ENCODE measurements at regions not wholly inside any gene's neighbourhood (a gene's known extent, or its start where the extent isn't known, plus 50 kb on each side); places are given as distances from the start of the nearest gene placed in this dataset.
"Not testable (repeated sequence)": the region's sequence is repeated elsewhere in the genome, so short reads cannot be mapped to it uniquely, and the experiment has no call there.

DNA sequence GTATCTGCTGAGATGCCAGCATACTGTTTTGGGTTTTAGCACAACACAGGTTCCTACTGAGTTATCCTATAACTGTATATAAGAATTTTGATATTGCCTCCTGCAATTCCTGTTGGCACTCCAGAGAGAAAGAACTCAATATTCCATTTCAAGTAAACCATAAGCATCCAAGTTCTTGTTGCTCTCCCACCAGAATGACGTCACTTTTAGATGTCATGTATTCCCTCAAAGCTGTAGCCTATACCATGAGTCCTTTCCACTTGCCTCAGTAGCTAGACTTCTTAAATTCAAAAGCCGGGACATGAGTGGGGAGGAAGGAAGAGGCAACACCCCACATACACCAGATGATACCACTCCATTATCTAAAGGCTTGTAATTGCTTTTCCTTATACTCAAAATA, 171.5 kb downstream of the ALDH8A1 start:
- no peak for DNase-seq

GRCh38 chr6:134774201-134774638, 175.7 kb downstream of the ALDH8A1 start:
- DNase-seq: no peak

GRCh38 chr6:134772671-134773360, 177.1 kb downstream of the ALDH8A1 start:
- no peak for DNase-seq

- no peak for DNase-seq
These were observed 181.0 kb downstream of the ALDH8A1 start for GRCh38 chr6:134768931-134769330.

GRCh38 chr6:134766497-134766896, 183.4 kb downstream of the ALDH8A1 start:
- DNase-seq: no peak

DNA sequence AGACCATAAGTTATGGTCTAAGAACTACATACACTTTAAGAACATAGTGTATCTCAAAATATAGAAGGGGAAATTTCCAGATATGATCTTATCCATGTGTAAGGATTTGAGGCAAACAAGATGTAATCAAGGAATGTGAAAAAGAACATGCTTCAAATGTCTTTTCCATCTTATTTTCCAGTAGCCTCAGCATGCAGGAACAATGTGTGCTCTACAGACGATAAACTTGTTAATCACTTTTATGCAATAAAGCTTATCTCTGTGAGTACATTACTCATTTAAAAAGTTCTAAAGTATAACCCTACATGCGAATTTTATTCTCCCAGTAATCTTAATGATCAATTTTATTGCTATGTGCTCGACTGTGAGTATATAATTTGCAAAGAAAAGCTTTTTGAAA, 185.2 kb downstream of the ALDH8A1 start:
- no peak for DNase-seq

GRCh38 chr6:134763575-134763974, 186.3 kb downstream of the ALDH8A1 start:
- not testable (repeated sequence) for DNase-seq

DNA sequence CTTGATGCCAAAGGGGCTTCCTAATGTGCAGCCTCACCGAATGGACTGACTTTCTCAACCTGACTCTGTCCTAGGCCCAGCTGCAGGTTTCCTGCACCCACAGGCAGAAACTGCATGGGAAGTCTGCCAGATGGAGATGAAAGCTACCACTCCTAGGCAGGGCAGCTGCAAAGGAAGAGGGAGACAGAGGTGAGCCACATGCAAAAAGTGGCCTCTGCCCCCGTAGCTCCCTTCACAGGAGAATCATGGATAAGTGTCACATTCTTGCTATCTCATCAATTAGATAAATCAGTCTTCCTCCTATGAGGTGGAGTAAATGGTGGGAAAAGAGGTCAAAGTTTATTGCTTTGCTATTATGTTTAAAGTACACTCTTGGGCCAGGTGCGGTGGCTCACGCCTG, 191.3 kb downstream of the ALDH8A1 start:
- no peak for DNase-seq

- no peak for DNase-seq
These were observed 192.0 kb downstream of the ALDH8A1 start for GRCh38 chr6:134757911-134758361.

GRCh38 chr6:134756374-134757025, 193.4 kb downstream of the ALDH8A1 start:
- no peak for DNase-seq

DNA sequence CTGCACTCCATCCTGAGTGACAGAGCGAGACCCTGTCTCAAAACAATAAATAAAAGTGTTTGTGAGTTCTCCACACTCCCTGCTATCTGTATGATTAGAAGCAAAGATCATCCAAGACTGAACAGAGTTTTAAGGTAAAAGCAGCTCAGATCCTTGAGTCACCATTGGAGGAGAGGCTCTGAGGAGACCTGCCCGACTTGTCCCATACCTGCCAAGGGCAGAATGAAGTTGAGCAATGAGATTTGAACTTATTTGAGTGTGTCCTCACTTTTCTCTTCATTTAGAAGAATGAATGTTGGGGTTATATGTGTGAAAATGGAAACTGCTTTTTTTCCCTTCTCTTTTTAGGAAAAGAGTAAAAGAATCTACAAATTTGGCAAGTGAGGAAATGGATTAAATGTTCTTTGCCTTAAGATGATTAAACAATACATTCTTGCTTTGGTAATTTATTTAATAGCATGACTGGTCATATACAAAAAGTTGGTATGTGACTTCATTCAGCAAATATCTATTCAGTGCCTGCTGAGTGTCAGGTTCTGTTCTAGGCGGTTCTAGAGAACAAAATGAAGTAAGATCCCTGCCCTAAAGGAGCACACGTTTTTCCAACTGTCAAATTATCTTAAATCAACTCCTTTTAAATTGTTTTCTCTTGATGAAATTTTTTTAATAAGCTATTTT, 195.7 kb downstream of the ALDH8A1 start:
- DNase-seq: no peak

DNA sequence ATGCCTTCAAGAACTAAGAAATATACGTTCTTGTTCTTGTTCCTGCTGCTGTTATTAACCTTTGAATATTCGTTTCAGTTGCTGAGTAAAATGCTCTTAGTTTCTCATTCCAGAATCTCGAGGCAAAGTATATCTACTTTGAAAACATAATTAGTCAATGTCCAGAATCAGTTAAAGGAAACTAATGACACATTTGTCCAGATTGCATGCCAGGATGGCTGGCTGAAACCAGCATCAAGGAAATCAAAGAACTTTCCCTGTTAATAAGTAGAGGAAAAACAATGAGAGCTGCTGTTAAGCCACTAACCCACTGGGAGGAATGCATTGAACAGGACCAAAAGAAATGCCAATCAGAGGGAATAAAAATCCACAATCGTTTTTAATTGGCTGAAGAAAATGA, 196.9 kb downstream of the ALDH8A1 start:
- DNase-seq: no peak

DNA sequence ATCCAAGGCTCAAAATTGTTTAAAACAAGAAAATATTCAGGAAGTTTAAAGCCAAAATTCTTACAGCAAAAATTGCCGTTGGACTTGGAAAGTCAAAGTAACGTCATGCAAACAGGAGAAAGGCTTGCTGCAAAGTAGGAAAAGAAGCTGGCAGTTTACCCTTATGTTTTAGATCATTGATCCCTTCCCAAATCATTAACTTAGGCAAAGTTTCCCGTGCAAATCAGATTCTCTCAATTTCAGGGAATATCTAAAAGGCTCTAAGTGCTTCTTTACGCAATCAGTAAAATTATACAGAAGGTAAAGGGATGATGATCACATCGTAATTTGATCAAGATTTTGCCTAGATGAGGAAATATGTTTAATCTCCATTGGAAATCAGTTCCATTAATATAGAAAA, 197.5 kb downstream of the ALDH8A1 start:
- DNase-seq: no peak

- DNase-seq: peak; percentile 39
These were observed 199.2 kb downstream of the ALDH8A1 start for GRCh38 chr6:134750669-134751068.

DNA sequence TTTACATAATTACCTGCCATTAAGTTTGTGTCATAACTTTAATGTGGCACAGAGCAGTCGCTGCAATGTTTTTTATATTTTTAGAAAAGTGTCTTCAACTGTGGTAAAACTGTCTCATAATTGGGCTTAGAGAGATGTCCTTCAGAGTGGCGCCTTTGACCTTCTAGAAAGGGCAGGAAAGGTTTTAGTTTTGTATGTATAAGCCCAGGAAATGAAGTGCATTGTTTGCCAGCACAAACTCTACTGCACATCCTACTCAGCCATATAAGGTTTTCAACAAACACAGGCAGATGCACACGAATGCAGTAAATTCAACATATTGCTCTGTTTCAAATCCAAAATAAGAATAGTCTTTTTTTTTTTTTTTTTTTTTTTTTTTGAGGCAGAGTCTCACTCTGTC, 201.4 kb downstream of the ALDH8A1 start:
- DNase-seq: no peak

DNA sequence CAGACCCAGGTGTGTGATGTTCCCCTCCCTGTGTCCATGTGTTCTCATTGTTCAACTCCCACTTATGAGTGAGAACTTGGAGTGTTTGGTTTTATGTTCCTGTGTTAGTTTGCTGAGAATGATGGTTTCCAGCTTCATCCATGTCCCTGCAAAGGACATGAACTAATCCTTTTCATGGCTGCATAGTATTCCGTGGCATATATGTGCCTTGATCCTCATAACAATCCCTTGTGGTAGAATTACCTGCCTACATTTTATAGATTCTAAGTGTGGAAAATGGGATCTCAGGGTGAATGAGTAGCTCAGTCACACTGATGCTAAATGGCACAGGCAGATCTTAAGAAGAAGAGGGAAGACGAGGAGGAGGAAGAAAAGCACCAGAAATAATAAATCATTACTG, 202.7 kb downstream of the ALDH8A1 start:
- not testable (repeated sequence) for DNase-seq

GRCh38 chr6:134746140-134746539, 203.8 kb downstream of the ALDH8A1 start:
- no peak for DNase-seq

DNA sequence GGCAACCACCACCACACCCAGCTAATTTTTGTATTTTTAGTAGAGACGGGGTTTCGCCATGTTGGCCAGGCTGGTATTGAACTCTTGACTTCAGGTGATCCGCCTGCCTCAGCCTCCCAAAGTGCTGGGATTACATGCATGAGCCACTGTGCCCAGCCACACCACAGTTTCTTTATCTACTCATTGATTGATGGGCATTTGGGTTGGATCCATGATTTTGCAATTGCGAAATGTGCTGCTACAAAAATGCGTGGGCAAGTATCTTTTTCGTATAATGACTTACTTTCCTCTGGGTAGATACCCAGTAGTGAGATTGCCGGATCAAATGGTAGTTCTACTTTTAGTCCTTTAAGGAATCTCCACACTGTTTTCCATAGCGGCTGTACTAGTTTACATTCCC, 204.7 kb downstream of the ALDH8A1 start:
- not testable (repeated sequence) for DNase-seq

GRCh38 chr6:134744301-134744700, 205.6 kb downstream of the ALDH8A1 start:
- DNase-seq: no peak

DNA sequence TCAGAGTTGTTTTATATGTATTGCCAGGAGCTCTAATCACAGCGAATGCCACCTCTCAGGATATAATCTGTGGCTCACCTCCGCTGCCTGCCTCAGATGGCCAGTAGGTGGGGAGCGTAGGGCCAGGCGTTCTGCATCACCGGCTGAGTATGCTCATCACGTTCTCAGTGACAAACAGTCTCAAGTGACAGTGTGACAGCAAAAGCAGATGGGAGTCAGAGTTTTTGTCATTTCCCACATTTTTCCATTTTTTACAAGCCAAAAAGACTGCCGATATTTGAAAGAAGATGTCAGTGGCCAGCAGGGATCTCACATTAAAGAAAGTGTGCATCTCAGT, 208.7 kb downstream of the ALDH8A1 start:
- peak; percentile 54 for DNase-seq

DNA sequence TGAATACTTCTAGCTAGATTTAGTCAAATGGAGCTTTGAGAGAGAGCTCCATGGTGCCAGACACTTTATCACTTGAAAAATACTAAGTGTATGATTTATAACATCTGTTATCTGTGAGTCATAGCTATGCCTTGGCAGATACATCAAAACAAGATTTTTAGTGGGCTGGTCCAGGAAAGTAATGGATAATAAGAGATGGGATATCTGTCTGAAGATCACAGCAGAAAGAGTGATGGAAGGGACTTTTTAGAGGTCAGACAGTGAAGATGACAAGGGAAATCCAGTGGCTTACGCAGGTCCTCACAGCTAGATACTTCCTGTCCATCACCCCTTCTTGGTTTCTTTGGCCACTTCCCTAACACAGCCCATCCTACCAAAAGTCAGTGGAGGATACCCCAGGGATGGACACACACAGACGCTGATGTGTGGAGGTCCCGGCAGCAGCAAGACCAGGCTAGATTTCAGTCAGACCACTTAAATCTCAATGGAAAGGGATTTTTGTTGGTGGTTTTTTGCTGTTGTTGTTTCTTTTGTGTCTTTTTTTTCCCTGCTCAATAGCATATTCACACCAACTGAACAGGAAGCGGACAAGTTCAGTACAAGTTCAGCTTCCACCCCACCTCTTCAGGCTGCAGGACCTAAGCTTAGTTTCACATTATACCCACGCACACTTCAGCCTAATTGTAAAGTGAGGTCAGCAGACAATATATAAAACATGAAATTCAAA, 209.3 kb downstream of the ALDH8A1 start:
- DNase-seq: no peak

DNA sequence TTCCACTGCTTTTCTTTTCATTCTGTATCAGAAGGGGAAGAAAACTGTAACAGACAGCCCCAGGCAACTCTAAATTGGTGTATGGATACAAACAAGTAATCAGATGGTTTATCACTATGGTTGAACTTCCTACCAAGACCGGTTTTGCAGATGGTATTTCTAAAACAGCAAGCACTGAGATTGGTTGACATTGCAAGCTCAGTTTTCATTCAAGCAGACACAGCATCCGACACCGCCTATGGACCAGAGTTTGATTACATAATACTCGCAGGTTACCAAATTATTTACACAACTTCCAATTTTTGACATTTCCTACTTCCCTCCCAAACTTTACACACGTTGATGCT, 209.9 kb downstream of the ALDH8A1 start:
- DNase-seq: peak; percentile 90

GRCh38 chr6:134739299-134740026, 210.4 kb downstream of the ALDH8A1 start:
- DNase-seq: peak; percentile 90

Data from SHP77 treated with DMSO at 0.1 percent for 48 hours (cell line).